Neural progenitor cell (in vitro differentiated cells): ENCODE measurements at regions not wholly inside any gene's neighbourhood (a gene's known extent, or its start where the extent isn't known, plus 50 kb on each side); places are given as distances from the start of the nearest gene placed in this dataset.

Experiments used
- DNase-seq: peaks from one replicate; pipeline ENCODE4 v3.0.0-alpha.2; 2016; ENCODE audit warnings: low spot score
- H2AFZ ChIP-seq: fragments of 200-600 bp; sonication (generic); replicated peaks from 2 replicates; pipeline ENCODE4 v1.6.1; 2016; ENCODE audit warnings: antibody characterized with exemption
- H3F3A ChIP-seq: fragments of 200-600 bp; sonication (generic); 2 replicates; pipeline ENCODE4 v1.6.1; 2016; ENCODE audit warnings: antibody characterized with exemption, low read depth
- H3K27ac ChIP-seq: fragments of 200-600 bp; sonication (generic); 2 replicates; pipeline ENCODE4 v1.5.1; 2016; ENCODE audit warnings: mild to moderate bottlenecking
- H3K27me3 ChIP-seq: fragments of 200-600 bp; sonication (generic); 2 replicates; pipeline ENCODE4 v1.6.1; 2016; ENCODE audit warnings: mild to moderate bottlenecking, moderate library complexity
- H3K36me3 ChIP-seq: fragments of 200-600 bp; sonication (generic); 2 replicates; pipeline ENCODE4 v1.5.1; 2016
- H3K4me1 ChIP-seq: fragments of 200-600 bp; sonication (generic); 2 replicates; pipeline ENCODE4 v1.6.1; 2016; ENCODE audit warnings: mixed run types
- H3K4me2 ChIP-seq: fragments of 200-600 bp; sonication (generic); 2 replicates; pipeline ENCODE4 v1.6.1; 2016
- H3K4me3 ChIP-seq: fragments of 200-600 bp; sonication (generic); 2 replicates; pipeline ENCODE4 v1.5.1; 2016
- H3K79me2 ChIP-seq: fragments of 200-600 bp; sonication (generic); 2 replicates; pipeline ENCODE4 v1.6.1; 2016; ENCODE audit warnings: low read depth
- H3K9ac ChIP-seq: fragments of 200-600 bp; sonication (generic); 2 replicates; pipeline ENCODE4 v1.6.1; 2016
- H3K9me3 ChIP-seq: fragments of 200-600 bp; sonication (generic); 2 replicates; pipeline ENCODE4 v1.5.1; 2016; ENCODE audit warnings: low read depth
- H4K20me1 ChIP-seq: fragments of 200-600 bp; sonication (generic); 2 replicates; pipeline ENCODE4 v1.6.1; 2016; ENCODE audit warnings: low read depth
- H3K27ac Mint-ChIP-seq: 3 replicates; pipeline ENCODE4 v1.8.0; 2021; ENCODE audit warnings: mixed read lengths
- H3K27me3 Mint-ChIP-seq: 2 replicates; pipeline ENCODE4 v1.8.0; 2022; ENCODE audit warnings: low read depth, mild to moderate bottlenecking, inconsistent platforms, moderate library complexity, mixed read lengths; ENCODE audit not compliant: insufficient read depth
- H3K36me3 Mint-ChIP-seq: 3 replicates; pipeline ENCODE4 v1.8.0; 2021; ENCODE audit warnings: mixed read lengths
- H3K4me1 Mint-ChIP-seq: 3 replicates; pipeline ENCODE4 v1.8.0; 2021; ENCODE audit warnings: mixed read lengths
- H3K4me3 Mint-ChIP-seq: 3 replicates; pipeline ENCODE4 v1.8.0; 2021; ENCODE audit warnings: mild to moderate bottlenecking, moderate library complexity, mixed read lengths
- H3K9me3 Mint-ChIP-seq: 3 replicates; pipeline ENCODE4 v1.8.0; 2020; ENCODE audit warnings: mixed read lengths
- EZH2 ChIP-seq: fragments of 200-600 bp; sonication (generic); IDR thresholded peaks from 2 replicates; pipeline ENCODE4 v1.6.1; 2017; ENCODE audit warnings: antibody characterized with exemption, mild to moderate bottlenecking, moderate library complexity
- EZH2phosphoT487 ChIP-seq: fragments of 200-600 bp; sonication (generic); IDR thresholded peaks from 2 replicates; pipeline ENCODE4 v1.6.1; 2017; ENCODE audit warnings: antibody characterized with exemption
- TF ChIP-seq, protein P1 (sequence below): fragments of 200-600 bp; sonication (generic); IDR thresholded peaks from 2 replicates; pipeline ENCODE4 v1.5.1; 2017; ENCODE audit warnings: antibody characterized with exemption, mild to moderate bottlenecking

- H3K36me3 Mint-ChIP-seq, result no peaks in the 10 kb centered on the region
- Histone ChIP-seq H3K4me3 (no peak overlapping the region), H3K4me1 (no peaks in the 10 kb centered on the region), H3K4me2 (no peak overlapping the region), H3K27ac (no peak overlapping the region), H3F3A (no peaks in the 10 kb centered on the region), H3K9ac (no peak overlapping the region), H3K79me2 (no peaks in the 10 kb centered on the region), H4K20me1 (no peaks in the 10 kb centered on the region), H2AFZ (no peak overlapping the region), H3K27me3 (no peaks in the 10 kb centered on the region), H3K9me3 (no peaks in the 10 kb centered on the region), H3K36me3 (no peaks in the 10 kb centered on the region)
- TF ChIP-seq, protein P1, sequence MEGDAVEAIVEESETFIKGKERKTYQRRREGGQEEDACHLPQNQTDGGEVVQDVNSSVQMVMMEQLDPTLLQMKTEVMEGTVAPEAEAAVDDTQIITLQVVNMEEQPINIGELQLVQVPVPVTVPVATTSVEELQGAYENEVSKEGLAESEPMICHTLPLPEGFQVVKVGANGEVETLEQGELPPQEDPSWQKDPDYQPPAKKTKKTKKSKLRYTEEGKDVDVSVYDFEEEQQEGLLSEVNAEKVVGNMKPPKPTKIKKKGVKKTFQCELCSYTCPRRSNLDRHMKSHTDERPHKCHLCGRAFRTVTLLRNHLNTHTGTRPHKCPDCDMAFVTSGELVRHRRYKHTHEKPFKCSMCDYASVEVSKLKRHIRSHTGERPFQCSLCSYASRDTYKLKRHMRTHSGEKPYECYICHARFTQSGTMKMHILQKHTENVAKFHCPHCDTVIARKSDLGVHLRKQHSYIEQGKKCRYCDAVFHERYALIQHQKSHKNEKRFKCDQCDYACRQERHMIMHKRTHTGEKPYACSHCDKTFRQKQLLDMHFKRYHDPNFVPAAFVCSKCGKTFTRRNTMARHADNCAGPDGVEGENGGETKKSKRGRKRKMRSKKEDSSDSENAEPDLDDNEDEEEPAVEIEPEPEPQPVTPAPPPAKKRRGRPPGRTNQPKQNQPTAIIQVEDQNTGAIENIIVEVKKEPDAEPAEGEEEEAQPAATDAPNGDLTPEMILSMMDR, result no peak
- TF ChIP-seq EZH2 (no peak), EZH2phosphoT487 (no peak)
- peaks cover under 1% of the 10 kb centered on the region for H3K4me1 Mint-ChIP-seq
- H3K4me3 Mint-ChIP-seq, result no peak overlapping the region
- peaks cover 10% of the 10 kb centered on the region for H3K9me3 Mint-ChIP-seq
- peaks cover 2% of the 10 kb centered on the region for H3K27me3 Mint-ChIP-seq
- DNase-seq, result no peak
- no peak overlapping the region for H3K27ac Mint-ChIP-seq
These were observed 379.9 kb downstream of the IRS2 start for GRCh38 chr13:109406376-109406992.

- Histone ChIP-seq H3K79me2 (no peaks in the 10 kb centered on the region), H3K9ac (no peak overlapping the region), H3F3A (no peaks in the 10 kb centered on the region), H2AFZ (no peak overlapping the region), H4K20me1 (no peaks in the 10 kb centered on the region), H3K36me3 (no peaks in the 10 kb centered on the region), H3K27ac (no peak overlapping the region), H3K4me3 (no peak overlapping the region), H3K4me2 (no peak overlapping the region), H3K9me3 (no peaks in the 10 kb centered on the region), H3K4me1 (no peaks in the 10 kb centered on the region), H3K27me3 (no peaks in the 10 kb centered on the region)
- Mint-ChIP-seq H3K36me3 (no peaks in the 10 kb centered on the region), H3K4me1 (peaks cover 9% of the 10 kb centered on the region), H3K27me3 (peaks cover 11% of the 10 kb centered on the region), H3K9me3 (peaks cover 15% of the 10 kb centered on the region), H3K4me3 (no peak overlapping the region), H3K27ac (no peak overlapping the region)
- no peak for DNase-seq
- TF ChIP-seq EZH2phosphoT487, result no peak
- TF ChIP-seq EZH2, result no peak
- TF ChIP-seq, protein P1, result no peak
These were observed 383.4 kb downstream of the IRS2 start for GRCh38 chr13:109403012-109403421.

DNA sequence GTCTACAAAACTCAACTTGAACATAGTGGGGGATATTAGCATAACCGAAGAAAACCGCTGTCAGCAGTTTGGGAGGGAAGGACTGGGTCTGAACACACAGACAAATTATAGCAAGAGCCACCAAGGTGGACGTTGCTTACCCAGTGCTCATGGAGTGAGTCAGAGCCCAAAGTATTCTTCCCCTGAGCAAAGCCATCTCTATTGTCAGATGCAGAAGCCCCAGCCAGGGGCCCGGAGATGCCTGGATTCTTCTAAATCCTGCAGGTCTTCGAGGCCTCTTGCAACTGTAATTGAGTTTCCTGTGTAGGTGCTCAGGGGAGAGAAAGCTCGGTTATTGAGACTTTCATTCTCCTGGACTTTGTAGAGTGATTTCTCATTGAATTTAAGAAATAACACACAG is 384.5 kb downstream of the IRS2 start:
- H3K9ac ChIP-seq, result no peak overlapping the region
- Mint-ChIP-seq H3K27me3 (peaks cover 11% of the 10 kb centered on the region), H3K9me3 (peaks cover 15% of the 10 kb centered on the region), H3K36me3 (no peaks in the 10 kb centered on the region), H3K4me1 (peaks cover 9% of the 10 kb centered on the region), H3K27ac (no peak overlapping the region), H3K4me3 (no peak overlapping the region)
- H3K9me3 ChIP-seq, result no peaks in the 10 kb centered on the region
- H3K36me3 ChIP-seq, result no peaks in the 10 kb centered on the region
- H3F3A ChIP-seq, result no peaks in the 10 kb centered on the region
- H2AFZ ChIP-seq, result no peak overlapping the region
- no peak overlapping the region for H3K4me3 ChIP-seq
- no peaks in the 10 kb centered on the region for H3K4me1 ChIP-seq
- no peak for DNase-seq
- H3K27ac ChIP-seq, result no peak overlapping the region
- H3K79me2 ChIP-seq, result no peaks in the 10 kb centered on the region
- TF ChIP-seq EZH2, result no peak
- TF ChIP-seq, protein P1, result no peak
- no peak for TF ChIP-seq EZH2phosphoT487
- no peaks in the 10 kb centered on the region for H4K20me1 ChIP-seq
- H3K4me2 ChIP-seq, result no peak overlapping the region
- no peaks in the 10 kb centered on the region for H3K27me3 ChIP-seq
